ENCODE measurements at regions not wholly inside any gene's neighbourhood (a gene's known extent, or its start where the extent isn't known, plus 50 kb on each side); places are given as distances from the start of the nearest gene placed in this dataset.

- H2AFZ ChIP-seq (ENCODE audit: insufficient read depth, low read depth, low read length, poor library complexity, severe bottlenecking): no peak overlapping the region
These were observed 361.3 kb upstream of the CNTN5 start for GRCh38 chr11:98659431-98659830.

GRCh38 chr11:98674390-98674789 is 346.4 kb upstream of the CNTN5 start:
- Histone ChIP-seq H3K79me2 (ENCODE audit: control insufficient read depth, insufficient read depth, low read length) (no peaks in the 10 kb centered on the region), H2AFZ (ENCODE audit: insufficient read depth, low read depth, low read length, poor library complexity, severe bottlenecking) (no peak overlapping the region), H3K4me1 (ENCODE audit: control insufficient read depth in 2 of 2, insufficient read depth in 2 of 2, low read length in 2 of 2) (no peaks in the 10 kb centered on the region), H3K27me3 (replicated peaks in 1 of 4; ENCODE audit: control extremely low read depth in 1 of 4, control insufficient read depth in 3 of 4, insufficient read depth in 4 of 4, low read length in 3 of 4) (no peaks in the 10 kb centered on the region), H3K36me3 (replicated peaks in 1 of 2; ENCODE audit: control extremely low read depth in 1 of 2, control insufficient read depth in 1 of 2, extremely low read depth in 1 of 2, insufficient read depth in 2 of 2, low read length in 1 of 2) (no peaks in the 10 kb centered on the region), H3K4me3 (ENCODE audit: control extremely low read depth in 1 of 5, extremely low read depth in 1 of 5, insufficient read depth in 1 of 5, low read depth in 2 of 5, low read length in 4 of 5) (no peak overlapping the region), H3K9me3 (ENCODE audit: control extremely low read depth in 1 of 3, control insufficient read depth in 2 of 3, insufficient read depth in 1 of 3, low read length in 2 of 3) (peaks cover 0 to under 1% (median 0%) of the 10 kb centered on the region in 3 donors), H3K27ac (ENCODE audit: low read length in 2 of 2) (no peak overlapping the region), H3K9ac (ENCODE audit: low read length) (no peak overlapping the region), H3K4me2 (replicated peaks; ENCODE audit: low read depth, low read length, poor library complexity, severe bottlenecking) (no peak overlapping the region), H4K20me1 (ENCODE audit: control insufficient read depth, insufficient read depth, low read length, poor library complexity, severe bottlenecking) (no peaks in the 10 kb centered on the region)
- intact Hi-C loops (cut with micrococcal nuclease): no loop called here
- no peak overlapping the region for H3K27ac Mint-ChIP-seq
- H3K27me3 Mint-ChIP-seq: no peaks in the 10 kb centered on the region
- ATAC-seq (ENCODE audit: low read depth) (no peak), DNase-seq (no peak)
- no peaks in the 10 kb centered on the region for H3K4me1 Mint-ChIP-seq
- WGBS (ENCODE audit: insufficient coverage): no CpG with 5 or more reads among the region's 2 CpGs
- TF ChIP-seq CTCF (IDR thresholded peaks at IDR 0.05) (no peak), EZH2 (IDR thresholded peaks at IDR 0.05; ENCODE audit: borderline replicate concordance, insufficient read depth, low read depth, low read length, poor library complexity, severe bottlenecking) (no peak)
- no peak overlapping the region for H3K4me3 Mint-ChIP-seq
- CTCF ChIA-PET: no interaction called here
- POLR2A ChIA-PET: no interaction called here
- H3K9me3 Mint-ChIP-seq (ENCODE audit: insufficient read depth): peaks cover 10% of the 10 kb centered on the region

More at GRCh38 chr11:98659431-98659830, 361.3 kb upstream of the CNTN5 start:
- Histone ChIP-seq H3K4me3 (ENCODE audit: control extremely low read depth in 1 of 5, extremely low read depth in 1 of 5, insufficient read depth in 1 of 5, low read depth in 2 of 5, low read length in 4 of 5) (no peak overlapping the region), H3K27ac (ENCODE audit: low read length in 2 of 2) (no peak overlapping the region), H3K4me2 (replicated peaks; ENCODE audit: low read depth, low read length, poor library complexity, severe bottlenecking) (no peak overlapping the region), H3K4me1 (ENCODE audit: control insufficient read depth in 2 of 2, insufficient read depth in 2 of 2, low read length in 2 of 2) (no peaks in the 10 kb centered on the region), H3K27me3 (replicated peaks in 1 of 4; ENCODE audit: control extremely low read depth in 1 of 4, control insufficient read depth in 3 of 4, insufficient read depth in 4 of 4, low read length in 3 of 4) (no peaks in the 10 kb centered on the region), H3K36me3 (replicated peaks in 1 of 2; ENCODE audit: control extremely low read depth in 1 of 2, control insufficient read depth in 1 of 2, extremely low read depth in 1 of 2, insufficient read depth in 2 of 2, low read length in 1 of 2) (no peaks in the 10 kb centered on the region), H4K20me1 (ENCODE audit: control insufficient read depth, insufficient read depth, low read length, poor library complexity, severe bottlenecking) (no peaks in the 10 kb centered on the region), H3K9me3 (ENCODE audit: control extremely low read depth in 1 of 3, control insufficient read depth in 2 of 3, insufficient read depth in 1 of 3, low read length in 2 of 3) (no peaks in the 10 kb centered on the region), H3K9ac (ENCODE audit: low read length) (no peak overlapping the region), H3K79me2 (ENCODE audit: control insufficient read depth, insufficient read depth, low read length) (no peaks in the 10 kb centered on the region)
- Mint-ChIP-seq H3K4me1 (no peaks in the 10 kb centered on the region), H3K4me3 (no peak overlapping the region), H3K27ac (no peak overlapping the region), H3K9me3 (ENCODE audit: insufficient read depth) (peaks cover 3% of the 10 kb centered on the region), H3K27me3 (no peaks in the 10 kb centered on the region)
- intact Hi-C loops (cut with micrococcal nuclease): no loop called here
- no peak for TF ChIP-seq EZH2 (IDR thresholded peaks at IDR 0.05; ENCODE audit: borderline replicate concordance, insufficient read depth, low read depth, low read length, poor library complexity, severe bottlenecking)
- TF ChIP-seq CTCF (IDR thresholded peaks at IDR 0.05): no peak
- no peak for DNase-seq
- WGBS (ENCODE audit: insufficient coverage): no CpG with 5 or more reads among the region's 4 CpGs
- ChIA-PET POLR2A (no interaction called here), CTCF (no interaction called here)
- ATAC-seq (ENCODE audit: low read depth): no peak
